ENCODE measurements at regions not wholly inside any gene's neighbourhood (a gene's known extent, or its start where the extent isn't known, plus 50 kb on each side); places are given as distances from the start of the nearest gene placed in this dataset.
"Not testable (repeated sequence)": the region's sequence is repeated elsewhere in the genome, so short reads cannot be mapped to it uniquely, and the experiment has no call there.

GRCh38 chr4:9718246-9718939 lies 63.0 kb upstream of the DRD5 start:
- TF ChIP-seq, protein P1, sequence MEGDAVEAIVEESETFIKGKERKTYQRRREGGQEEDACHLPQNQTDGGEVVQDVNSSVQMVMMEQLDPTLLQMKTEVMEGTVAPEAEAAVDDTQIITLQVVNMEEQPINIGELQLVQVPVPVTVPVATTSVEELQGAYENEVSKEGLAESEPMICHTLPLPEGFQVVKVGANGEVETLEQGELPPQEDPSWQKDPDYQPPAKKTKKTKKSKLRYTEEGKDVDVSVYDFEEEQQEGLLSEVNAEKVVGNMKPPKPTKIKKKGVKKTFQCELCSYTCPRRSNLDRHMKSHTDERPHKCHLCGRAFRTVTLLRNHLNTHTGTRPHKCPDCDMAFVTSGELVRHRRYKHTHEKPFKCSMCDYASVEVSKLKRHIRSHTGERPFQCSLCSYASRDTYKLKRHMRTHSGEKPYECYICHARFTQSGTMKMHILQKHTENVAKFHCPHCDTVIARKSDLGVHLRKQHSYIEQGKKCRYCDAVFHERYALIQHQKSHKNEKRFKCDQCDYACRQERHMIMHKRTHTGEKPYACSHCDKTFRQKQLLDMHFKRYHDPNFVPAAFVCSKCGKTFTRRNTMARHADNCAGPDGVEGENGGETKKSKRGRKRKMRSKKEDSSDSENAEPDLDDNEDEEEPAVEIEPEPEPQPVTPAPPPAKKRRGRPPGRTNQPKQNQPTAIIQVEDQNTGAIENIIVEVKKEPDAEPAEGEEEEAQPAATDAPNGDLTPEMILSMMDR (IDR thresholded peaks at IDR 0.05), result not testable (repeated sequence)
- TF ChIP-seq POLR2A (IDR thresholded peaks at IDR 0.05), result not testable (repeated sequence)
